HG02798 (cell line): ENCODE measurements at regions not wholly inside any gene's neighbourhood (a gene's known extent, or its start where the extent isn't known, plus 50 kb on each side); places are given as distances from the start of the nearest gene placed in this dataset.

Experiments used
- ATAC-seq: cut with Tn5 transposase; IDR thresholded peaks from one replicate; pipeline ENCODE4 v1.9.1; 2021; ENCODE audit warnings: mild to moderate bottlenecking; ENCODE audit not compliant: unreplicated experiment, poor library complexity

- no peak for ATAC-seq
These were observed 205.4 kb upstream of the CIBAR2 start for GRCh38 chr16:85317704-85318103.

- ATAC-seq = no peak
These were observed 207.1 kb upstream of the CIBAR2 start for GRCh38 chr16:85319208-85319983.

DNA sequence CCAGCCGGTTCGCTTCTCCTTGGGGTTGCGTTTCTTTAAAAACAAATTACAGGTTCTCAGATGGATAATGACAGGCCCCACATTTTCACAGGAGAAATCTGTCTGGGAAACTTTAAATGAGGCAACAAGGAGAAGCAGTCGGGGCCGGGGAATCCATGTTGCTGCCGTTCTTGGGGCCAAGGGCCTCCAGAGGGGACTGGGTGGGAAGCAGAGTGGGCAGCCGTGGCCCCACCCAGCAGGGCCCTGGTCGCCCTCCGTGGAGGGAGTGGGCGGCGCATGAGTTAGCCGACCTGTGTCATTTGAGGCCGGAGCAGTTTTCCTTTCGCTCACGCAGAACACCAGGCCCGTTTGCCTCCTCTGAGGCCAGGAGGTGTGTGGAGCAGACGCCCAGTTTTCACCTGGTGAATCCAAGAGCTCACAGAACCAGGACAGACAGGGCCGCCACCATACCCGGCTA, 207.7 kb upstream of the CIBAR2 start:
- ATAC-seq = no peak

DNA sequence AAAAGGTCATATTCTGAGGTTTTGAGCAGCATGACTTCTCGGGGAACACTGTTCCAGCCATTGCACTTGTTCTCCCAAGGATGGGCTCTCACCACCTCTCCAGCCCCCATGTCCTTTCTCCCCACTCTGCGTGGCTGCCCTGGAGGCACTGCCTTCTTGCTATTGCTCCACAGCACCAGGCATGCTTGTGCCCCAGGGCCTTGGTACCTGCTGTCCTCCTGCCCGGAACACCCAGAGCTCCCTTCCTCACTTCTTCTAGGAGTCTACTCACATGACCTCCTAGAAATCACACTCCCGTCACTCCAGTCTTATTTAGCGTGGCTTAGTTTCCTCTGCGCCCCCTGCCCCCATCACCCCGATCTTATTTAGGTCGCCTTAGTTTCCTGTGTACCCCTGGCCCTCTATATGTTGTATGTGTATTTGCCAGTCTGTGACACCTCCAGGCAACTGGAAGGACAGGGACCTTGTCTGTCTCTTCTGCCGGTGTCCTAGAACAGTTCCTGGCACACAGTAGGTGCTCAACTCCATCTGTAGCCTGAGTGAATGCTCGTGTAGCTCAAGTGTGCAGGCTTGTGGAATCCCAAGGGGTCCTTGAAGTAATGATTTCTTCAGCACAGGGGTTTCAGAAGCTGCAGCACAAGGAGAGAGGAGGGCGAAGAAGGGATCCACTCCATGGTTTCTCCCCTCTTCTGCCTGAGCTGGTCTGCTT, 208.6 kb upstream of the CIBAR2 start:
- ATAC-seq = no peak

DNA sequence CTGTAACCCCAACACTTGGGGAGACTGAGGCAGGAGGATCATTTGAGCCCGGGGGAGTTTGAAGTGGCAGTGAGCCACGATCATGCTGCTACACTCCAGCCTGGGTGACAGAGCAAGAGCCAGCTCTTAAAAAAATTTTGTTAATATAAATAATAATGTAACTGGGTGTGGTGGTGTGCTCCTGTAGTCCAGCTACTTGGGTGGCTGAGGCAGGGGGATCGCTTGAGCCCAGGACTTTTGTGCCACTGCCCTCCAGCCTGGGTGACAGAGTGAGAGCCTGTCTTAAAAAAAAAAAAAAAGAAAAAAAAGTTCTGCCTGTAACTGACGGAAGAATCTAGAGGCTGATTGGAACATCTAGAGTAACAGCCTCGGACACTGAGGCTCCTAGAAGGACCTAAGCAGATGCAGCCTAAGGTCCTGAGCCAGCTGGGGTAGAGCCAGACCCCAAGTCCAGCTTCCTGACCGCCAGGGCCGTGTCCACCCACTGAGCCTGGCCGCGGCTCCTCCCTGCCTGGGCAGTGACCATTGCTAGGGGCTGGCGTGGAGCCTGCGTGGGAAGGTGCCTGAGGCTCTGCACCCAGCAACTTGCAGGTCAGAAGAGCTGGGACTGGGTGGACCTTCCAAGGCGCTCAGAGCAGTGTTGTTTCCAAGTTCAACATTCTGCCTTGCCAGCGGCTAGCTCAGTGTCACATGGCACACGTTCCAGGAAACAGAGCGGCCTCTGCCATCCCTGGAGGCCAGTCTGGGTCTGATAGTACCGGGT, 209.4 kb upstream of the CIBAR2 start:
- no peak for ATAC-seq

- no peak for ATAC-seq
These were observed 211.1 kb upstream of the CIBAR2 start for GRCh38 chr16:85323230-85323960.

DNA sequence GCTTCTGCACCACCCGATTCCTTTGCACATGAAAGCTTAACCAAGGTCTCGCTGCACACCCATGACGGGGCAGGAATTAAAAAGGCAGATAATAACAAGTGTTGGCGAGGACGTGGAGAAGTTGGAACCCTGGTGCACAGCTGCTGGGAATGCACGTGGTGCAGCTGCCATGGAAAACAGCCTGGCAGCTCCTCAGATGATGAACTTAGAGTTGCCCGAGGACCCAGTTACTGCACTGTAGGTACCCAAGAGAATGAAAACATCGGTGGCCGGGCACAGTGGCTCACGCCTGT, 211.6 kb upstream of the CIBAR2 start:
- ATAC-seq = no peak

- ATAC-seq = no peak
These were observed 212.2 kb upstream of the CIBAR2 start for GRCh38 chr16:85324488-85324887.

DNA sequence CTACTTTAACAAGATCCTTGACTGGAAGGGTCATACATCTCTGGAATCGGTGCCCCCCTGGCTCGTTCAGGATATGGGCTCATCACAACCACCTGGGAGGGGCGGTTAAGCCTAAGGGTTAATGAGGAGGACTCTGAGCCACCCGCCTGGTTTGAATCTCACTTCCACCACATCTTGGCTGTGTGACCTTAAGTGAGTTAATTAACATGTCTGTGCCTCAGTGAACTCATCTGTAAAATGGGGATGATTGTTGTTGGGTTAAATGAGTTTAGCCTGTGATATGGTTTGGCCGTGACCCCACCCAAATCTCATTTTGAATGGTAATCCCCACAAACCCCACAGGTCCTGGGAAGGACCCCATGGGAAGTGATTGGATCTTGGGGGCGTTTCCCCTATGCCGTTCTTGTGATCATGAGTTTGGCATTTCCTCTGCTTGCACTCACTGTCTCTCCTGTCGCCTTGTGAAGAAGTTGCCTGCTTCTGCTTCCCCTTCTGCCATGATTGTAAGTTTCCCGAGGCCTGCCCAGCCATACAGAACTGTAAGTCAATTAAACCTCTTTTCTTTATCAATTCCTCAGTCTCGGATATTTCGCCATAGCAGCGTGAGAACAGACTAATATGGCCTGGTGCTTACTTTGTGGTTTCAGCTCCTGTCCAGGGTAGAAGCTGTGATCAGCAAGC, 214.0 kb upstream of the CIBAR2 start:
- ATAC-seq = no peak

DNA sequence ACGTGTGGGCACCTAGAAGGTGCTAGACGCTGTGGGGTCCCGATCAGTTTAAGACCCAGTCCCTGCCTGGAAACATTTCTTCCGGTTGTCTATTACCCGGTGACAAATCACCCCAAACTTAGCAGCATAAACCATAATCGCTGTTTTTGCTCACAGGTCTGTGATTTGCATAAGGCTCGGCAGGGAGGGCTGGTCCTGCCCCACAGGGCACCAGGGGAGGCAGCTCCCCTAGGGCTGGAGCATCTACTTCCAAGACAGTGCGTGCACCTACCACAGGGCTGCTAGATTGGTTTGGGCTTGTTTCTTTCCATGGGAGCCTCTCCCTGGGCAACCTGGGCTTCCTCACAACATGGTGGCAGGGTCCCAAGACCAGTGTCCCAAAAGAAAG, 214.5 kb upstream of the CIBAR2 start:
- ATAC-seq = no peak

- no peak for ATAC-seq
These were observed 215.7 kb upstream of the CIBAR2 start for GRCh38 chr16:85327731-85328675.

GRCh38 chr16:85328676-85329058, 216.4 kb upstream of the CIBAR2 start:
- ATAC-seq = no peak

- ATAC-seq = no peak
These were observed 217.0 kb upstream of the CIBAR2 start for GRCh38 chr16:85329059-85329812.

GRCh38 chr16:85330006-85330693, 217.9 kb upstream of the CIBAR2 start:
- ATAC-seq = no peak

DNA sequence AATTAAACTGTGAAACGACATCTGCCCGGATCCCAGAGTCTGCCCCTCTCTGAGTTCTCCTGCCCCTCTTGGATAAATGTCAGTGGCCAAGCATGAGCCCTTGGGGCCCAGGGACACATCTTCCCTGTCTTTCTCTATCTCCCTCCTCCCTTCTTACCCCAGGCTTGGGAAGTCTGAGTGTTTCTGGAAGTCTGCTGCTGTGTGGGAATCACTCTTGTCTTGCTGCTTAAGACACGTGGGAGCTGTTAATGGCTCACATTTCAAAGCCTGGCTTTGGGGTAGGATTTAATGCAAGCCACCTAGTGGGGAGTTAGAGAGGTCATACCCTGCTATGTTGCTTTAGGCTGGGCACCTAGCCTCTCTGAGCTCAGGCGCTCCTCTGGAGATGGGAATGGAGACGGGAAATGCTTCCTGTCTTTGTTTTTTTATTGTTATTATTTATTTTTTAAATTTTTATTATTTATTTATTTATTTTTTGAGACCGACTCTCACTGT, 218.5 kb upstream of the CIBAR2 start:
- ATAC-seq = no peak

- no peak for ATAC-seq
These were observed 219.4 kb upstream of the CIBAR2 start for GRCh38 chr16:85331688-85332087.

GRCh38 chr16:85332175-85332574, 219.9 kb upstream of the CIBAR2 start:
- ATAC-seq = no peak

GRCh38 chr16:85333337-85333736, 221.1 kb upstream of the CIBAR2 start:
- no peak for ATAC-seq
